ENCODE measurements at regions not wholly inside any gene's neighbourhood (a gene's known extent, or its start where the extent isn't known, plus 50 kb on each side); places are given as distances from the start of the nearest gene placed in this dataset.

GRCh38 chr21:16372586-16372985 is 642.8 kb downstream of the USP25 start:
- Histone ChIP-seq H3K9me3 (no peaks in the 10 kb centered on the region), H3K27ac (no peak overlapping the region), H3K36me3 (no peaks in the 10 kb centered on the region), H3K4me3 (no peak overlapping the region), H3K27me3 (replicated peaks; ENCODE audit: insufficient read depth) (no peaks in the 10 kb centered on the region), H3K4me1 (replicated peaks) (no peaks in the 10 kb centered on the region)
- no peak for DNase-seq (ENCODE audit: low spot score)
- intact Hi-C loops (cut with DNase I), result no loop called here
- TF ChIP-seq POLR2AphosphoS5 (IDR thresholded peaks at IDR 0.05) (no peak), CTCF (IDR thresholded peaks at IDR 0.05) (no peak), POLR2A (IDR thresholded peaks at IDR 0.05) (no peak)

GRCh38 chr21:16376673-16377072 is 646.9 kb downstream of the USP25 start:
- no peaks in the 10 kb centered on the region for H3K36me3 ChIP-seq
- WGBS, result 73% methylated on average over 2 of the region's 2 CpGs
- intact Hi-C loops (cut with DNase I), result no loop called here
- no peaks in the 10 kb centered on the region for H3K4me1 ChIP-seq (replicated peaks)
- no peaks in the 10 kb centered on the region for H3K9me3 ChIP-seq
- no peak for DNase-seq (ENCODE audit: low spot score)
- H3K4me3 ChIP-seq, result no peak overlapping the region
- no peak overlapping the region for H3K27ac ChIP-seq
- H3K27me3 ChIP-seq (replicated peaks; ENCODE audit: insufficient read depth), result no peaks in the 10 kb centered on the region
- TF ChIP-seq CTCF (IDR thresholded peaks at IDR 0.05), result no peak
- no peak for TF ChIP-seq POLR2AphosphoS5 (IDR thresholded peaks at IDR 0.05)
- no peak for TF ChIP-seq POLR2A (IDR thresholded peaks at IDR 0.05)

GRCh38 chr21:16377120-16377658 is 647.4 kb downstream of the USP25 start:
- no peak overlapping the region for H3K27ac ChIP-seq
- TF ChIP-seq POLR2A (IDR thresholded peaks at IDR 0.05), result no peak
- no peak for TF ChIP-seq CTCF (IDR thresholded peaks at IDR 0.05)
- no peak for TF ChIP-seq POLR2AphosphoS5 (IDR thresholded peaks at IDR 0.05)
- no peaks in the 10 kb centered on the region for H3K9me3 ChIP-seq
- H3K27me3 ChIP-seq (replicated peaks; ENCODE audit: insufficient read depth), result no peaks in the 10 kb centered on the region
- no peaks in the 10 kb centered on the region for H3K36me3 ChIP-seq
- H3K4me3 ChIP-seq, result no peak overlapping the region
- WGBS, result 77% methylated on average over 6 of the region's 6 CpGs
- no peak for DNase-seq (ENCODE audit: low spot score)
- intact Hi-C loops (cut with DNase I), result no loop called here
- no peaks in the 10 kb centered on the region for H3K4me1 ChIP-seq (replicated peaks)

- Histone ChIP-seq H3K27me3 (replicated peaks; ENCODE audit: insufficient read depth) (no peaks in the 10 kb centered on the region), H3K27ac (no peak overlapping the region), H3K36me3 (no peaks in the 10 kb centered on the region), H3K4me1 (replicated peaks) (no peaks in the 10 kb centered on the region), H3K4me3 (no peak overlapping the region), H3K9me3 (no peaks in the 10 kb centered on the region)
- no peak for DNase-seq (ENCODE audit: low spot score)
- WGBS, result 57% methylated on average over 2 of the region's 2 CpGs
- TF ChIP-seq CTCF (IDR thresholded peaks at IDR 0.05), result no peak
- intact Hi-C loops (cut with DNase I), result no loop called here
These were observed 648.1 kb downstream of the USP25 start for GRCh38 chr21:16377857-16378256.

GRCh38 chr21:16378525-16378924 is 648.7 kb downstream of the USP25 start:
- DNase-seq (ENCODE audit: low spot score), result no peak
- Histone ChIP-seq H3K27me3 (replicated peaks; ENCODE audit: insufficient read depth) (no peaks in the 10 kb centered on the region), H3K9me3 (no peaks in the 10 kb centered on the region), H3K4me1 (replicated peaks) (no peaks in the 10 kb centered on the region), H3K36me3 (no peaks in the 10 kb centered on the region), H3K4me3 (no peak overlapping the region), H3K27ac (no peak overlapping the region)
- intact Hi-C loops (cut with DNase I), result no loop called here
- TF ChIP-seq POLR2AphosphoS5 (IDR thresholded peaks at IDR 0.05) (no peak), POLR2A (IDR thresholded peaks at IDR 0.05) (no peak), CTCF (IDR thresholded peaks at IDR 0.05) (no peak)
- 57% methylated on average over 3 of the region's 3 CpGs for WGBS

Data from prostate gland (tissue), 2 donors.